NCI-H82 (cell line): ENCODE measurements at regions not wholly inside any gene's neighbourhood (a gene's known extent, or its start where the extent isn't known, plus 50 kb on each side); places are given as distances from the start of the nearest gene placed in this dataset.

ENCODE experiments used
- DNase-seq: peaks from one replicate; lab custom pipeline; 2025; lab: John Stamatoyannopoulos, UW

DNA sequence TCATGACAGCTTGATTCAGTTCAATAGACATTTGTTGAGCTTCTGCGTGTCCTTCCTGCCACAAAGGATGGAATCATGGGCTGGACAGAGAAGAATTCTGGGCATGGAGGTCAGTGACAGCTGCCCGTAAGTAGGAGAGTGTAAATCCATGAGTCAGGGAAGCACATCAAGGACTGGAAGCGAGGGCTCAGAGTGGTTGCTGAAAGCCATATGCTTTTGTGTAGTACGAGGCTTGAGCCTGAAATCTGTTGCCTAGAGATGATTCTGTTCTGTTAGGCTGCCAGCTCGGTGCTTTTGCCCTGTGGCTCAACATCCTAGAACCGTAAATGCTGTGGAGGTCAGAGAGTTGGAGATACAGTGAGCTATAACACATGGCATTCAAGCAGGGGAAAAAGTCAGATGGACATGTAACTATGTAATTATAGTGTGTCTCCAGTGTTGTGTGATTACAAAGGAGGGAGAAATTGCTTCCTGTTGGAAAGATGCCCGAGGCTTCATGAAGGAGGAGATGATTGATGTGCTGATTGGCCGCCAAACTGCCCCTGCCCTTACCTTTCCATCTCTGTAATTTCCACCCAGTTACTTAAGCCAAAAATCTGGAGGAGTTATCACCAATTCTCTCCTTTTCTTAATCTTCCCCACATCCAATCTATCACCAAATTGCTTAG is 92.8 kb upstream of the CACNA1E start:
- DNase-seq, result peak; percentile 36

- peak; percentile 39 for DNase-seq
These were observed 91.9 kb upstream of the CACNA1E start for GRCh38 chr1:181391301-181391900.

- no peak for DNase-seq
These were observed 91.2 kb upstream of the CACNA1E start for GRCh38 chr1:181392133-181392532.

- DNase-seq, result no peak
These were observed 90.6 kb upstream of the CACNA1E start for GRCh38 chr1:181392613-181393220.

- no peak for DNase-seq
These were observed 88.6 kb upstream of the CACNA1E start for GRCh38 chr1:181394766-181395165.

- DNase-seq, result no peak
These were observed 87.1 kb upstream of the CACNA1E start for GRCh38 chr1:181396171-181396670.

DNA sequence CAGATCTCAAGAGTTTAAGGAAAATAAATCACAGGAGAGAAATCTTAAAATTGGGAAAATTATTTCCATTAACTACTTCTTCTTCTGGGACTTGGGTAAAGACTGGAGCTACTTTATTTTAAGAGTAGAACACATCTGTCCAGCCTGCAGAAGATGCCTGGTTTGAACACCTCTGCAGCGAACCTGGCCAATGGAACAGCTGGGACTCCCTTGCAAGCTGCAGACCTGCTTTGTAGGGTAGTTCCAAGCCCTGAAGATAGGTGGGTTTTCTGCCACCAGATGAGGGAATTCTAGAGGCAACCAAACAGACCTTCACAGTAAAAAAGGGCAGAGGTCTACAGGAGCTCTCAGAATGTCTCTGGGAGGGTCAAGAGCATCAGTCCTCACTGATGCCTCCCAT is 86.5 kb upstream of the CACNA1E start:
- DNase-seq, result no peak

DNA sequence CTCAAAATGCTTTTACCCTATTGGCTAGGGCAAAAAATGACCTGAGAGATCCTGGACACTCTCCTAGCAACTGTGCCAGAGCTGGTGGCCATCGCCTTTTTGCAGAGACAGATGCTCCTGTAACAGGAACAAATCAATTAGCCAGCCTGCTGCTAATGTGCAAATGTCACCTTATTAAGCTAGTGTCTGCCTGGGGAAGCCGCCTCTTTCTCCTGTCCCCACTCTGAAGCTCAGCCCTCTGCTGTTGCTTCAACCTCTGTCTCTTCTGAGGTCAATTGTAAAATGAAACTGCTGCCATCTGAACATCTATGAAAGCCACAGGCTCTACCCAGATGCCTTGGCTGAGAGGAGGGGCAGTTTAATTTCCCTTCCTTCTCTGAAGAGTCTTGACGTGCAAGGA is 85.5 kb upstream of the CACNA1E start:
- DNase-seq, result peak; percentile 62

GRCh38 chr1:181398544-181398943 is 84.8 kb upstream of the CACNA1E start:
- DNase-seq, result no peak

- DNase-seq, result no peak
These were observed 77.7 kb upstream of the CACNA1E start for GRCh38 chr1:181405584-181405983.

GRCh38 chr1:181406989-181407388 is 76.3 kb upstream of the CACNA1E start:
- DNase-seq, result no peak

DNA sequence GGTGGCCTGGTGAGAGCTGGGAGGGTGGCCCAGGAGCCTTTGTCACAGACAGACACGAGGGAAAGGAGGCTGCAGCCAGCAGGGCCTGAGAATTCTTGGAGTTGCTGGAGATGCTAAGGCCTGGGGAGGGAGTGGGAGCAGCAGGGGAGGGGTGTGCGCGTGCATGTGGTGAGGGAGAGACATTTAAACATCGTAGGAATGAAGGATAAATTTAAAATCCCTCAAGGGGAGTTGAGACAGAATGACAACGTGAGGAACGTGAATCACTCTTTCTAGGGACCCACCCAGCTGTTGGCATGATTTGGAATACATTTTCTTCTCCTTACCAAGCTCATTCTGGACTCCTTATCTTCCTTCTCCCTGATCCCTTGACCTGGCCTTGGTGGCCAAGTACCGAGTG is 73.3 kb upstream of the CACNA1E start:
- DNase-seq, result no peak

DNA sequence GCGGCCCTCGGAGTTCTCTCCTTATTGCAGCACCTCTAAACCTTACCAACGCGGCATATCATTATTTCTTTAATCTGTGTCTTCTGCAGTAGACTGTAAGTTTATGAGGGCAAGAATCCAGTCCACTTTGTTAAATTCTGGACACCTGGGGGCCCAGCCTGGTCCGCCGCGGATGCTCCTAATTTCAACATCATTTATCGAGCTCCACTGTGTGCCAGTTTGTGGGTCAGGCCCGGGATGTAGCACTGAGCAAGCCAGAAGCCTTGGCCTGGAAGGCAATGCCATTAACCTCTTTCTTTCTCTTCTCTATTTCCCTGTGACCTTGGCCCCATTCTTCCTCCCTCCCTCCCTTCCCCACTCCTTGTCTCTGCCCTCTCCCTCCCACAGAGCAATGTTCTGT is 70.6 kb upstream of the CACNA1E start:
- no peak for DNase-seq

DNA sequence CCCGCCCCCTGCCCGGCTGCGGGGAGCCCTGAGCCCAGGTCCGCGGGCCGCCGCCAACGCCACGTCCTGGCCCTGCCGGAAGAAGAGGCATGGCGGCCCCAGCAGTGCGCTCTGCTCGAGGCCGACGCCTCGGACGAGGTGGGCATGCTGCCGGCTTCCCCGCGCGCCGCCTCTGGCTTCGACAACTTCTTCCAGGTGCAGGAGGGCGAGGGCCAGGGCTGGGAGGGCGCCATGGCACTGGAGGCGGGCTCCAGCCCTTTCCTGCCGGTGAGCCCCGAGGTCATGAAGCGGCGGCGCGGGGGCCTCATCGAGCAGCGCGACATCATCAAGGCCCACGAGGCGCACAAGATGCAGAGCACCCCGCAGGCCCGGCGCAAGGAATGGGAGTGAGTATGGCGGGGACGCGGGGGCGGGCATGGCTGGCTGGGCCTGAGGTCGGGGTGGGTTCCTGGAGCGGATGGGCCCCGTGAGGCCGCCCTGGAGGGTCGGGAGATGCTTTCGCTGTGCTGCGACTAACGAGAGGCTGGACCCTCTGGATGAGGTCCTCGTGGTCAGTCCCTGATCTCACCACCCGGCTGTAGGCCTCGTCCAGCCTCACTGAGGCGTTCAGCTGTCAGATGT is 70.0 kb upstream of the CACNA1E start:
- no peak for DNase-seq

GRCh38 chr1:181413836-181414235 is 69.5 kb upstream of the CACNA1E start:
- DNase-seq, result no peak

GRCh38 chr1:181416268-181416860 is 67.0 kb upstream of the CACNA1E start:
- DNase-seq, result no peak

DNA sequence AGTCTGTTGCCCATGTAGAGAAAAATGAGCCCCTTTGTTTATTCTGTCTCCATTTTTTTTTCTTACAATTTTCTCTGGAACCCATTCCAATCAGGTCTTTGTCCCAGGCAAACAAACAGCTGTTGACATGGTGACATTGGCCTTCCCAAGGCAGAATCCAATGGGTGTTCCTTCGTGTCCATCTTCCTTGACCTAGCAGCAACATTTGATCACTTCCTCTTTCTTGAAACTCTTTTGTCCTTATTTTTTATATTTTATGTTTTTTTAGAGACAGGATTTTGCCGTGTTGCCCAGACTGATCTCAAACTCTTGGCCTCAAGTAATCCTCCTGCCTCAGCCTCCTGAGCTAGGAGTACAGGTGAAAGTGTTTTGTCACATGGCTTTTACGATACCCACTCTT is 65.4 kb upstream of the CACNA1E start:
- DNase-seq, result no peak

GRCh38 chr1:181423301-181423918 is 59.9 kb upstream of the CACNA1E start:
- peak; percentile 69 for DNase-seq

DNA sequence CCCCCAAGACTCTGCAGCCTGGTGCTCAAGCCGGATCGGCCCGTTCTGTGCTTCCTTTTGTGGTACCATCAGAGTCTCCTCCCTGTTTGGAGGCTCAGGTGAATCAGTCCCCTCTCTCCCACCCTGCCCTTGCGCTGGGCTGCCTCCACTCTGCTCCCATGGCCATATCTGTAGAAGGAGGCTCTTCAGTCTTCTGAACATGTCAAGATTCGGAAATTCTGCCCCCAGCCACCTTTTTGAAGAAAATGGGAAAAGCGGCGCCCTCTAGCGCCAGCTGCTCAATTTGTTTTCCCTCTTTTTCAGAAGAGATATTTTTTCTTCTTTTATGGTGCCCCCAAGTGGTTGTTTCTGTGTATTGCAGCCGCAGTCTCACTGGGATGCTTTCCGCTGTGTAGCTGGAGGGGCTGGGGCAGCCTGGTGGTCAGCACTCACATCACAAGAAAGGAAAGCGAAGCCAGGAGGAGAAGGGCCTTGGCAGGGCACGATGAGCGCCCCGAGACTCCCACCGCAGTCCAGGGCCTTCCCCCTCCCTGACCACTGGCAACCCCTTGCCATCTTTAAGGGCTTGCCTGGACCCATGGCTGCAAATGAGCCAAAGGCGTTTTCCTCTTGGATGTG is 58.4 kb upstream of the CACNA1E start:
- DNase-seq, result peak; percentile 96

DNA sequence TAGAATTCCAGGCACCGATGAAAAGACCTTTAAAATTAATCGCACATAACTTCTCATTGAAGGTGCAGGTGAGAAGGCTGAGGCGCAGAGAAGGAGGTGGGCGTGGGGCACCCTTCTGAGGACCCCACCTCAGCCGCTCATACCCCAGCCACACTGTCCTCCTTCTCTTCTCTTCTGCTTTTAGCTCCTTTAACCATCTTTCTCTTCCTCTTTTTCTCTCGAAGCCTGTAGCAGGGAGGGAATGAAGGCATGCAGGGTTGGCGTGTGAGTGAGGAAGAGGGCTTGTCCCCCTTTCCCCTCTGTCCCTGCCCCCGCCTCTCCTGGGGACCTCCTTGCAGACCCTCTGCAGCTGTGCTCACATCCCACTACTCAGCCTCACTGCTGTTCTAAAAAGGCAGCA is 57.8 kb upstream of the CACNA1E start:
- no peak for DNase-seq

GRCh38 chr1:181429462-181429861 is 53.9 kb upstream of the CACNA1E start:
- no peak for DNase-seq
